ELR (cell line): ENCODE measurements at regions not wholly inside any gene's neighbourhood (a gene's known extent, or its start where the extent isn't known, plus 50 kb on each side); places are given as distances from the start of the nearest gene placed in this dataset.
A peak's percentile ranks its signal among the peaks of the same experiment; 100 is the strongest.

ENCODE experiments used
- DNase-seq: peaks from one replicate; pipeline ENCODE4 v3.0.0-alpha.2; 2015; ENCODE audit warnings: low read depth

DNA sequence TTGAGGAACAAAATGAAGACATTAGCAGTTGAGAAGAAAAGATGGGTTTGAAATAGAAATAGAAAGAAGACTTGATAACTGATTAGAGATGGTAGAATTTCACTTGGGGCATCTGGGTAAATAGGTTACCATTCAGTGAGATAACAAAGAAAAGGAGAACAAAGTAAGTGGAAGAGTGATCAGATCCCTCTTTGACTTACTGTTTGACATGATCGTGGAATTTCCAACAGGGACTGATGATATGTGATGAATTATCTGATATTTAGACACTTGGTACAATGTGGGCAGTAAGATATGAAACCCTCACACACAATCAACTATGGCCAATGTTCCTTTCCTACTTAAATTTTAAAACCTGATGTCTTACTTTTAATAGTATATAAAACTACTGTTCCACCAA is 70.1 kb upstream of the STARD4 start:
- no peak for DNase-seq

DNA sequence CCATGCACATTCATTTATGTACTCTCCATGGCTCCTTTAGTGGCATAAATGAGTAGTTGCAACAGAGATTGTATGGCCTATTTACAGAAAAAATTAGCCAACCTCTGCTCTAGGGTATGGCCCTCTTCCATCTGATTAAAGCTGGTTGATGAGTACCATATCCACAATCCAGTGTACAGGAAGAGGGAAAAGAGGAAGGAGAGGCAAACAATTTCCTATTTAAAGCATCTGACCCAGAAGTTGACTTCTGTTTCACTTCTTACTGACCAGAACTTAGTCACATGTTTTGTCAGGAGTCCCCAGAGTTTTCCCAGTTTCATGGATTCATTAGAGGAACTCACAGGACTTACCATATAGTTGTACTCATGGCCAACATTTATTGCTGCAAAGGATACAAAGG is 68.6 kb upstream of the STARD4 start:
- DNase-seq: no peak

DNA sequence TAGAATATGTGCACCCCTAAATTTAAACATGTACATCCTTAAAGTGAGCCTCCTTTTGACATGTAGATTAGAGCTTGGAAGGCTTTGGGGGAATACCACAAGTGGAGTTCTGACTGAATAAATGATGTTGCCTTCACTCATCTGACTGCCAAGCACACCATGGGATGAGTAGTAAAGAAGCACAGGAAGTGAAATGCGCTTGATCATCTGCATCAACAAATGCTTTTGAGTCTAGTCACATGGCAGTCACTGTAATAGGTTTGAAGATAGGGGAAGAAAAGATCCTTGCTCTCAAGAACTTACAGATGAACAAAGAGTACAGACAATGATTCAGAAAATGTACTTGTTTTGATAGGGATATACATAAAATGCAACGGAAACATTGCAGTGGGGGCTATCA is 62.0 kb upstream of the STARD4 start:
- peak; percentile 41 for DNase-seq

DNA sequence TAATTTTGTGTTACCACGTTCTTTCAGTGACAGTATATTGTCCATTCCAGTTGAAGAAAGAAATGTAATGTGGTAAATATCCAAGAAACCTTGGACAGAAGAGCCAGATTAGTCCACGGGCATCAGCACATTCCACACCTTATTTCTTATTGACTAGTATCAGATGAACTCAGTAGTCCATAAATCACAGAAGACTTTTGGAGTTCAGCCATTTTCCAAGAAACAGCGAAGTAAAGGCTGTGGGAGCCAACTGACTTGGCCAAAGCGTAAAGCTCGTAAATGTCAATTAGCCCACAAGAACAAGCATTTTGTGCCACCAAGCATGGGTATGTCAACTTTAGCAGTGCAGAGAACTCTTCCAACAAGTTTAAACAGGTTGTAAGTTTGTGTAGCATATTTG is 60.2 kb upstream of the STARD4 start:
- no peak for DNase-seq

DNA sequence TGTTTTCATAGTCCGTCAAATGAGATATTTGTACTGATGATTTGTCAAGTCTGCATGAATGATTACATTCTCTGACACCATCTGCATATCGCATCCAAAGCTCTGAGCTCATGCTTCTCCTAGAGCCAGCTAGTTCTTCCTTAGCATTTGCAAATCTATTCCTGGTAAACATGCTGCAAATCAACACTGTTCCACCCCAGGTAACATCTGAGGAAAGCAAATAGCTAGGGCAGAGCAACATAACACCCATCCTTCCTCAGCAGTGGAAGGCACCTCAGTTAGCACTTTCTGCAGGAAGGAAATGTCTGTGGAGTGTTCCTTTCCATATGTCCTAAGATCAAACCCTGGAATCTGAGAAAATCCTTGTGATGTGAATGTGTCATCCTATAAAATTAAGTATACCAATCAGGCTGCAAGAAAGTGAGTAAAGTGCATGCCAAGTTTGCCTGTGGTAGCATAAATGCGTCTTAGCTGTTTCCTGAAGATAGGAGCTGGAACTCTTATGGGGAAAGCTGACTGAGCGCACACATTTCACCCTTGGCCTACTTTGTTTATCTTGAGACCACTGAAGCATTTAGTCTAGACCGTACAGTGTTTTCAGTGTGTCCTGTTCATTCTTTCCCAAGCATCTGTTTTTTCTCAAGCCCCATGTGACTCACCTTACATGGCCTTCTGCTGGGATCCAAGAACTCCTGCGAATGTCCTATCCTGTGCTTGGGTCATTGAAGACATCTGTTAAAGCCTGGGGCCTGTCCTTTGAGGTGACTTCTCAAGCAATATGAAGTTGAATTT is 50.9 kb upstream of the STARD4 start:
- DNase-seq: peak; percentile 14

DNA sequence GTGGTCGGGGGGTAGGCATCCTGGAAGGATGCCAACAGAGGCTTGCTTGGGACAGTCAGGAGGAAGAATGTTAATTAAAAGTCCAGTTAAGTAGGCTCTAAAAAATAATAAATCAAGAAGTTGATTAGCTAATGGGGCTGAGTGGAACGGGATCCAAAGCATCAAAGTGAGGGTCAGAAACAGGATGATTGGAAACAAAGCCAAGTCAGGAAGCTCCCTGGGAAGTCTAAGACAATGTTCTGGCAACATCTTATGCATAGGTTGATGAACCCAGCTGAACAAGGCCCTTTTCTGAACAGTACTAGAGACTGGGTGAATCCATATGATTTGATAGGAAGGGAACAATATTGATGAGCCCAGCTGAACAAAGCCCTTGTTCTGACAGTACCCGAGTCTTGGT is 50.2 kb upstream of the STARD4 start:
- DNase-seq: no peak
